ENCODE measurements at regions not wholly inside any gene's neighbourhood (a gene's known extent, or its start where the extent isn't known, plus 50 kb on each side); places are given as distances from the start of the nearest gene placed in this dataset.
A peak's percentile ranks its signal among the peaks of the same experiment; 100 is the strongest.

GRCh38 chr7:85765698-85766298 lies 578.9 kb upstream of the SEMA3D start:
- ATAC-seq (no peak), DNase-seq (no peak)
- intact Hi-C loops (cut with micrococcal nuclease): no loop called here

- intact Hi-C loops (cut with micrococcal nuclease): no loop called here
- DNase-seq (no peak), ATAC-seq (no peak)
These were observed 577.2 kb upstream of the SEMA3D start for GRCh38 chr7:85764034-85764433.

- intact Hi-C loops (cut with micrococcal nuclease): no loop called here
- DNase-seq (no peak), ATAC-seq (no peak)
These were observed 570.5 kb upstream of the SEMA3D start for GRCh38 chr7:85757348-85757747.

GRCh38 chr7:85750454-85750949 lies 563.6 kb upstream of the SEMA3D start:
- intact Hi-C loops (cut with micrococcal nuclease): no loop called here
- ATAC-seq (no peak), DNase-seq (no peak)

GRCh38 chr7:85749696-85750453 lies 563.0 kb upstream of the SEMA3D start:
- intact Hi-C loops (cut with micrococcal nuclease): no loop called here
- ATAC-seq (no peak), DNase-seq (no peak)

GRCh38 chr7:85748861-85749260 lies 562.0 kb upstream of the SEMA3D start:
- ATAC-seq: no peak
- no peak for DNase-seq
- intact Hi-C loops (cut with micrococcal nuclease): no loop called here

- ATAC-seq: no peak
- intact Hi-C loops (cut with micrococcal nuclease): no loop called here
- no peak for DNase-seq
These were observed 550.6 kb upstream of the SEMA3D start for GRCh38 chr7:85737426-85737825.

- DNase-seq: no peak
- intact Hi-C loops (cut with micrococcal nuclease): no loop called here
- no peak for ATAC-seq
These were observed 549.2 kb upstream of the SEMA3D start for GRCh38 chr7:85736085-85736484.

GRCh38 chr7:85734823-85735222 lies 548.0 kb upstream of the SEMA3D start:
- intact Hi-C loops (cut with micrococcal nuclease): no loop called here
- DNase-seq (no peak), ATAC-seq (no peak)

GRCh38 chr7:85733169-85733915 lies 546.5 kb upstream of the SEMA3D start:
- DNase-seq (no peak), ATAC-seq (no peak)
- intact Hi-C loops (cut with micrococcal nuclease): no loop called here

- DNase-seq: peak; percentile 49
- intact Hi-C loops (cut with micrococcal nuclease): no loop called here
- no peak for ATAC-seq
These were observed 543.2 kb upstream of the SEMA3D start for GRCh38 chr7:85730012-85730411.

GRCh38 chr7:85725026-85725425 lies 538.2 kb upstream of the SEMA3D start:
- DNase-seq: no peak
- ATAC-seq: no peak
- intact Hi-C loops (cut with micrococcal nuclease): no loop called here

GRCh38 chr7:85719981-85720953 lies 533.4 kb upstream of the SEMA3D start:
- peak; percentile 60 for ATAC-seq
- intact Hi-C loops (cut with micrococcal nuclease): no loop called here
- DNase-seq: no peak

- no peak for ATAC-seq
- intact Hi-C loops (cut with micrococcal nuclease): no loop called here
- no peak for DNase-seq
These were observed 529.5 kb upstream of the SEMA3D start for GRCh38 chr7:85716353-85716752.

- no peak for ATAC-seq
- intact Hi-C loops (cut with micrococcal nuclease): no loop called here
- no peak for DNase-seq
These were observed 528.1 kb upstream of the SEMA3D start for GRCh38 chr7:85714951-85715350.

- ATAC-seq: no peak
- intact Hi-C loops (cut with micrococcal nuclease): no loop called here
- DNase-seq: no peak
These were observed 527.3 kb upstream of the SEMA3D start for GRCh38 chr7:85714043-85714578.

- DNase-seq: no peak
- intact Hi-C loops (cut with micrococcal nuclease): no loop called here
- ATAC-seq: no peak
These were observed 526.3 kb upstream of the SEMA3D start for GRCh38 chr7:85713171-85713570.

- ATAC-seq (no peak), DNase-seq (no peak)
- intact Hi-C loops (cut with micrococcal nuclease): no loop called here
These were observed 525.0 kb upstream of the SEMA3D start for GRCh38 chr7:85711894-85712293.

GRCh38 chr7:85710960-85711359 lies 524.1 kb upstream of the SEMA3D start:
- DNase-seq (no peak), ATAC-seq (no peak)
- intact Hi-C loops (cut with micrococcal nuclease): no loop called here
